Muscle layer of duodenum (tissue), 2 donors: ENCODE measurements at regions not wholly inside any gene's neighbourhood (a gene's known extent, or its start where the extent isn't known, plus 50 kb on each side); places are given as distances from the start of the nearest gene placed in this dataset.

ENCODE experiments used
- H3K27ac ChIP-seq: one replicate; pipeline ENCODE4 v1.7.0; 2013; ENCODE audit warnings: mild to moderate bottlenecking, low read length
- H3K27me3 ChIP-seq: one replicate; pipeline ENCODE4 v1.7.0; 2013; ENCODE audit warnings: low read depth, mild to moderate bottlenecking, control low read depth, low read length
- H3K36me3 ChIP-seq, 2 donors: one replicate each; pipeline ENCODE4 v1.7.0; 2013; ENCODE audit warnings: low read length in 2 of 2, control low read depth in 1 of 2, mild to moderate bottlenecking in 1 of 2; ENCODE audit not compliant: insufficient read depth in 2 of 2, control insufficient read depth in 1 of 2
- H3K4me1 ChIP-seq, 2 donors: one replicate each; pipeline ENCODE4 v1.7.0; 2013; ENCODE audit warnings: low read length in 2 of 2, mild to moderate bottlenecking in 2 of 2, control low read depth in 1 of 2, moderate library complexity in 1 of 2; ENCODE audit not compliant: insufficient read depth in 2 of 2, control insufficient read depth in 1 of 2
- H3K4me3 ChIP-seq, 2 donors: one replicate each; pipeline ENCODE4 v1.7.0; 2013; ENCODE audit warnings: low read length in 2 of 2, low read depth in 1 of 2, mild to moderate bottlenecking in 1 of 2
- H3K9me3 ChIP-seq, 2 donors: one replicate each; pipeline ENCODE4 v1.7.0; 2013; ENCODE audit warnings: low read length in 2 of 2, control low read depth in 1 of 2, mild to moderate bottlenecking in 1 of 2; ENCODE audit not compliant: control insufficient read depth in 1 of 2
- donor health status: healthy.

DNA sequence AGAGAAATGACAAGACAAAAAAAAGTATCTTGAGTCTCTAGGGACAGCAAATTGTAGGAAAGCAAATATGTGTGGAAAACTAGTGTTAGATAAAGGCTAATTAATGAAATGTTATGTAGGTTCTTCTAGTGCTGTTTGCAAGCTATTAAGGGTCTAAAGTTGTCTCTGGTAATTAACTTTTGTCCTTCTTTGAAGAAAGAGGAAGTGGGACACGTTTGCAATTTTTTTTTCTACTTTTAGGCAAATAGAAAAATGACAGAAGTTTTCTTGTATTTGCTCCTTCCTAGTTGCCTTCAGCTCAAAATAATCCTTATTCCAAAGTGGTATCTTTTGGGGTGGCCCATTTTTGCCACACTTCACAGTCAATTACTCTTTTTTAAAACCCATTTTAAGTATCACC is 1877.7 kb upstream of the PRR20A start:
- no peaks in the 10 kb centered on the region for H3K36me3 ChIP-seq
- H3K27me3 ChIP-seq: no peaks in the 10 kb centered on the region
- H3K27ac ChIP-seq: no peak overlapping the region
- H3K4me1 ChIP-seq: no peaks in the 10 kb centered on the region
- H3K4me3 ChIP-seq: no peak overlapping the region
- no peaks in the 10 kb centered on the region for H3K9me3 ChIP-seq

DNA sequence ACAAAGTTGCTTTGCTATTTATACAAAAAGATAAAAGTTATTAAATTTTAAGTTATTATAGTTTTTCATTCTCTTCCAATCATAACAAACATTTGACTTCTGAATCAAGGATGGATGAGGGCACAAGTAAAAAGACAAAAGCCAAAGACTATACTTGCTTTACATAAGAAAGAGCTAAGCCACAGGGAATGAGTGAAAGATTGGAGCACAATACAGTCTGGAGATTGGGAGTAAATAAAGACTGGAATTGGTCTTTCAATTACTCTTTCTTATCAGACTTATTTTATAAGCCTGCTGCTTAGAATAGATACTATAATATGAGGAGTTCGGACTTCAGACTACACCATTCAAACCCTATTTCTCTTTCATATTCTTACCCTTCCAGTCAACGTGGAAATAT is 1874.1 kb upstream of the PRR20A start:
- H3K36me3 ChIP-seq: no peaks in the 10 kb centered on the region
- no peak overlapping the region for H3K27ac ChIP-seq
- no peak overlapping the region for H3K4me3 ChIP-seq
- no peaks in the 10 kb centered on the region for H3K27me3 ChIP-seq
- no peaks in the 10 kb centered on the region for H3K9me3 ChIP-seq
- H3K4me1 ChIP-seq: no peaks in the 10 kb centered on the region

DNA sequence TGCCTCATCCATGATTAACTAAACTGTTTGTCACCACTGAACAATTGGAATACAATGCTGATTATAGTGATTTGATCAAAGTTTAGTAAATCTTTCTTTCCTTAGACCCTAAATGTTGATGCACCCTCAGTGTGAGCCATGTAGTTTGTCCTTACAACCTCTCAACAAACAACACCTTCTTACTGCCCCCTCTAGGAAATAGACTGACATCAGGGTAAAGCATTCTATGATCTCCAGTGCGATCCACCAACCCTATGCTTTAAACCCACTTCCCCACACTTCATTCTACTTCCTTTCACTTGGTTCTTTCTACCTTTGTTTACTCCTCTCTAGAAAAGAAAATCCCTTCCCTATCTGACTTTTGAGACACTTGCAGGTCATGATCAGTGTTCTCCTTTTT is 1842.5 kb upstream of the PRR20A start:
- H3K4me3 ChIP-seq: no peak overlapping the region
- no peaks in the 10 kb centered on the region for H3K4me1 ChIP-seq
- no peaks in the 10 kb centered on the region for H3K27me3 ChIP-seq
- peaks cover 3 to 7% of the 10 kb centered on the region in 2 donors for H3K9me3 ChIP-seq
- H3K27ac ChIP-seq: no peak overlapping the region
- H3K36me3 ChIP-seq: no peaks in the 10 kb centered on the region

DNA sequence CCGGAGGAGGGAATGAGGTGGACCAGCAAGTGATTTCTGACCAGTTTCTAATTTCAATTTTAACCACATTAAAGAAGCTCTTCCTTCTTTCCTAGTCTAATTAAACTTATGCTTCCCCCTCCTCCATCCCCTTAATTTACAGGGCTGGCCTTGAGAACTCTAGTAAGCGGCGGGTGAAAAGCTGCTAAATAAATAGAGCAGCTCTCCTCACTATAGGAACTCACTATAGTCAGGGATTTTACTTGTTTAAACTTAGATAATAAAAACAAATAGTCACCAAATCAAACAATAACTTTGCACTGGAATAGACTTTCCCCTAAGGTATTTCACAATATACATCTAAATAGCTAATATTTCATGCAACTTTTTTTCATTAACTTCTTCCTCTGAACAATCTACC is 1838.2 kb upstream of the PRR20A start:
- Histone ChIP-seq H3K4me1 (no peaks in the 10 kb centered on the region), H3K27me3 (no peaks in the 10 kb centered on the region), H3K36me3 (no peaks in the 10 kb centered on the region), H3K27ac (no peak overlapping the region), H3K4me3 (no peak overlapping the region), H3K9me3 (peaks cover 0 to 3% of the 10 kb centered on the region in 2 donors)

DNA sequence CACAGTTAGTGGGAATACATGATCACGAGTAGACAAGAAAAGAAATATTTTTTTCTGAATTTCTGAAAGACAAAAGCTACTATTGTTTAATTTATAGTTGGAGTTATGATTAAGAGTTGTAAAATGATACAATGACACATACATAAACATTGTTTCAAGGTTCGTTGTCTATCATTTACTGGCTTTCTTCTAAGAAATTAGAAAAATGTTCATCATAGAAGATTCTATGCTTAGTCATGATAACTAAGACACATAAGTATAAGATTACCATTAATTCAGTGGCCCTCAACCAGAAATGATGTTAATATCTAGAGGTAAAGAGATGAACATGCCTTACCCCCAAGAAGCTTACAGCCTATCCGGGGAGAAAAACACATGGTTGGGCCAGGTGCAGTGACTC is 1832.8 kb upstream of the PRR20A start:
- no peak overlapping the region for H3K27ac ChIP-seq
- H3K36me3 ChIP-seq: no peaks in the 10 kb centered on the region
- no peak overlapping the region for H3K4me3 ChIP-seq
- no peaks in the 10 kb centered on the region for H3K27me3 ChIP-seq
- no peaks in the 10 kb centered on the region for H3K4me1 ChIP-seq
- no peaks in the 10 kb centered on the region for H3K9me3 ChIP-seq

DNA sequence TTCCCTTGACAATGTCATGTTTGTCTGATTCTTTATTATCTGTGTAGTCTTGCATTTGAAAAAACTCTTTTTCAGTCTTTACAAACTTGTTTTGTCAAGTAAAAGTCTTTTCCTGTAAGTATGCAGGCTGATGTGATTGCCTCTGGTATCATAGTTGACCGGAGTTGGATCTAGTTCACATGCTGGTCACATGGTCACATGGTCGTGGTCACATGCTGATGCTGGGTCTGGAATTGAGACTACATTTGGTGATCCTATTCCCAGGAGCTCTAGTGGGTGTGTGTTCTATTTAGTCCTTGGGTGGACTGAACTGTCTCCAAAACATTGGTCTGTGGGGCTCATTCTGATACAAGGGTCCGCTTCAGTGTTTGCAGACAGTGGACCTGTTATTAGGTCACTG is 1798.8 kb upstream of the PRR20A start:
- Histone ChIP-seq H3K4me3 (no peak overlapping the region), H3K9me3 (no peaks in the 10 kb centered on the region), H3K27ac (no peak overlapping the region), H3K27me3 (no peaks in the 10 kb centered on the region), H3K4me1 (no peaks in the 10 kb centered on the region), H3K36me3 (no peaks in the 10 kb centered on the region)

DNA sequence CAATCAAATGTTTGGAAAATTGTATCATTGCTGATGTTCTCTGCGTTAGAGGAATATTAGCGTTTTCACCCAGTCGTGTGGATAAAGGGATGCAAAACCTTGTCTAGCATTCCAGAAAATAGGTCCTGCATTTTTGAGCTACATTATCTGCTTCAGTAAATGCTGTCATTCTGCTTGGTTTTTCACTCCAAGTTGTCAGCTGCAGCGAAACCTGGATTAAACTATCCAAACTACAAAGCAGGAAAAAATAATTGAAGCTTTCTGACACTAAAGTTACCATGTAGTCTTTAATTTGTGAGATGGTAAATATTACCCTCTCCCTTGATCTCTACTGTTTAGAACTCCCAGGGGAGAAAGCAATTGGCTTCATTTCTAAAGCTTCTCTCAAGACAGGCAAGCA is 1795.5 kb upstream of the PRR20A start:
- H3K4me3 ChIP-seq: no peak overlapping the region

DNA sequence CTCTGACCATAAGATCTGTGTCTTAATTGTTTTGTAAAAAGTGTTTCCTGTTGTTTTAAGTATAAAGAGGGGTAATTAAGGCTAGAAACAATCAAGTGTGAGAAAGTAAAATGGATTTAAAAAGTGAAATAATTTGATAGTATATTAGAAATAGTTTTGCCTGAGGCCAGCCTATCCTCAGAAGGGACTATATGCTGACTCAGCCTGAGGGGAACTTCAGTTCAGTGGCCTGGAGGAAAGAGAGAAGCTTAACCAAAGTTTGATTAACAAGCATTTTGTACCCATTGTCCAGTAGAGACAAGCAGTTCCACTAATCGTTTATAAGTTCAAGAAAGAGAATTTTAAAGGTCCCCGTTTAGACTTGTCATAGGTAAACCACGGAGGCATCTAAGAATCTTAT is 1793.2 kb upstream of the PRR20A start:
- Histone ChIP-seq H3K4me1 (no peaks in the 10 kb centered on the region), H3K9me3 (no peaks in the 10 kb centered on the region), H3K4me3 (no peak overlapping the region), H3K27ac (no peak overlapping the region), H3K27me3 (no peaks in the 10 kb centered on the region), H3K36me3 (no peaks in the 10 kb centered on the region)

More for the DNA sequence above, 1795.5 kb upstream of the PRR20A start:
- Histone ChIP-seq H3K4me1 (no peaks in the 10 kb centered on the region), H3K27ac (no peak overlapping the region), H3K9me3 (no peaks in the 10 kb centered on the region), H3K27me3 (no peaks in the 10 kb centered on the region), H3K36me3 (no peaks in the 10 kb centered on the region)

DNA sequence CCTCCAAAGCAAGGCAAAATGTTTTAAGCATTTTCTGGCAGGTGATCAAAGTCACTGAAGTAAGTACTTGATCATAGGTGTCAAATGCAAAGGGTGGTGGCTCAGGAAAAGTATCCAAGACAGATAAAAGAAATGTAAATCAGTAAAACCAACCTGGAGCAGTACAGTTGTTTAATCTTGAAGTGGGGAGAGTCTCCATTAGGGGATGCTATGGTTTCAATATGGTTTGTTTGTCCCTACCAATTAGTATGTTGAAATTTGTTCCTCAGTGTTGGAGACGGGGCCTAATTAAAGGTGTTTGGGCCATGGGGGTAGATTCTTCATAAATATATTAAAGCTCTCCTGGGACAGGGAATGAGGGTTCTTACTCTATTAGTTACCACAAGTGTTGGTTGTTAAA is 1781.7 kb upstream of the PRR20A start:
- no peaks in the 10 kb centered on the region for H3K9me3 ChIP-seq
- H3K27me3 ChIP-seq: no peaks in the 10 kb centered on the region
- no peaks in the 10 kb centered on the region for H3K36me3 ChIP-seq
- no peak overlapping the region for H3K4me3 ChIP-seq
- H3K27ac ChIP-seq: no peak overlapping the region
- H3K4me1 ChIP-seq: no peaks in the 10 kb centered on the region

DNA sequence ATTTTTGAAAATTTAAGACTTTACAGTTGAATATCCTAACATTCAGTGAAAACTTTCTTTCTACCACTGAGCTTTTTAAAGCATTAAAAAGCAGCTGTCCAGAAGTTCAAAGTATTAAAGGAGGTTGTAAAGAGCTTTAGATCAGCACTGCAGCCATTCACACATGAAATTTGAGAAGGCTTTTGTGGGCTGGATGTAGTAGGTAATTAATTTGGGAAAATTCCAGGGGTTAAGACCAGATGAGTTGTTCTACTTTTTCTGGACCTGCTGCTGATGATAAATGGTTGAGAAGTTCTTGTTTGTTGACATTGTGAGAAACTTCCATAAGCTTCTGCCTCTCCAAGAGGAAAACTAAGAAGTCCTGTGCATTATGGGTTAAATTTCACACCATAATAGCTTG is 1779.6 kb upstream of the PRR20A start:
- no peak overlapping the region for H3K4me3 ChIP-seq
- H3K9me3 ChIP-seq: no peaks in the 10 kb centered on the region
- H3K36me3 ChIP-seq: no peaks in the 10 kb centered on the region
- no peaks in the 10 kb centered on the region for H3K27me3 ChIP-seq
- no peaks in the 10 kb centered on the region for H3K4me1 ChIP-seq
- no peak overlapping the region for H3K27ac ChIP-seq

DNA sequence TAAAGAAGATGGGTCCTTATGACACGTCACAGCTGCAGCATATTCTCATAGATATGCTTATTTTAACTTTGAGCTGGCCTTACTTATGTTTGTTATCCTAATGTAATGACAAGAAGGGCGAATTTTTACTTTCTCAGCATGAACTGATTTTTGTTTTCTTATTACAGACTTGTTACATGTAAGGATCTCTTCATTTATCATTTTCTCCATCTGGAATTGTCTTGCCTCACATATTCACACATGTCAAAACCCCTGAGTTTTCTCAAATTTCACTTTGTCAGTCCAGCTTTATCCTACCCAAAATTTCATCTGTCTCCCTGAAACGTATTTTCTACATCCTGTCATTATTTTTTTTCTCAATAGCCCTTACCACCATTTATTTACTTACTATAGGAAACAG is 1774.0 kb upstream of the PRR20A start:
- H3K9me3 ChIP-seq: no peaks in the 10 kb centered on the region
- H3K27ac ChIP-seq: no peak overlapping the region
- no peaks in the 10 kb centered on the region for H3K4me1 ChIP-seq
- no peaks in the 10 kb centered on the region for H3K36me3 ChIP-seq
- H3K4me3 ChIP-seq: no peak overlapping the region
- no peaks in the 10 kb centered on the region for H3K27me3 ChIP-seq

DNA sequence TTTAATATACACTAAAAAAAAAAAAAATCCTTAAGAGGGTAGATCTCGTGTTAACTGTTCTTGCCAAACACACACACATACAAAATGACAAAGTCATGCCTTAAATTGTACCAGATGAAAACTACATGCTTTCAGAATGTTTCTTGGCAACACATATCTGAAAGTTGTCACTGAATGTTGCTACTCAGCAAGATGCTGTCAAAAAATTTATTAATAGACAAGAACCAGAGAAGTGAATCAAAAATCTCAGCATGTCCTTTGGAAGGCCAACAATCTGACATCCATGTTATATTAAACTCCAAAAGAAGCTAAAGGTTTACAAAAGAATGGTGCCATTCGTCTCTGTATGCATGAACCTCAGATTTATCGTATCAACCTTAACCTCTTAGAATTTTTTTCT is 1746.2 kb upstream of the PRR20A start:
- Histone ChIP-seq H3K27ac (no peak overlapping the region), H3K9me3 (peaks cover 0 to 8% of the 10 kb centered on the region in 2 donors), H3K4me3 (no peak overlapping the region), H3K27me3 (no peaks in the 10 kb centered on the region), H3K4me1 (no peaks in the 10 kb centered on the region), H3K36me3 (no peaks in the 10 kb centered on the region)
